ENCODE measurements at regions not wholly inside any gene's neighbourhood (a gene's known extent, or its start where the extent isn't known, plus 50 kb on each side); places are given as distances from the start of the nearest gene placed in this dataset.
A peak's percentile ranks its signal among the peaks of the same experiment; 100 is the strongest.

- H3K36me3 ChIP-seq (ENCODE audit: low read depth): no peaks in the 10 kb centered on the region
- in situ Hi-C loops (cut with MboI): no loop called here
- H3K4me2 ChIP-seq (ENCODE audit: unreplicated experiment): peak overlapping the region; percentile 64
- peaks cover 35% of the 10 kb centered on the region for H3K4me1 ChIP-seq (ENCODE audit: insufficient read depth)
- TF ChIP-seq EZH2 (IDR thresholded peaks at IDR 0.05; ENCODE audit: insufficient read depth, poor library complexity, severe bottlenecking) (no peak), EZH2phosphoT487 (IDR thresholded peaks at IDR 0.05; ENCODE audit: insufficient read depth, low read depth) (no peak)
- peak overlapping the region; percentile 77 for H2AFZ ChIP-seq
- no peaks in the 10 kb centered on the region for H3K9me3 ChIP-seq (ENCODE audit: low read depth)
- no peaks in the 10 kb centered on the region for H4K20me1 ChIP-seq (ENCODE audit: insufficient read depth)
- no peaks in the 10 kb centered on the region for H3K9me2 ChIP-seq (ENCODE audit: insufficient read depth)
- no peaks in the 10 kb centered on the region for H3K27me3 ChIP-seq (replicated peaks; ENCODE audit: insufficient read depth)
- H3K27ac ChIP-seq: peak overlapping the region; percentile 51
- H3K79me2 ChIP-seq (ENCODE audit: insufficient read depth): no peaks in the 10 kb centered on the region
- H3K9ac ChIP-seq: peak overlapping the region; percentile 38; the same call in 1 of the 2 replicates
- DNase-seq: peak; percentile 57
- H3K4me3 ChIP-seq: peak overlapping the region; percentile 45; the same call in 1 of the 2 replicates
- H3F3A ChIP-seq (ENCODE audit: insufficient read depth): peaks cover 38% of the 10 kb centered on the region
Observed at GRCh38 chr6:44702292-44702691, 314.8 kb downstream of the CDC5L start.

- in situ Hi-C loops (cut with MboI): no loop called here
- H3K4me3 ChIP-seq: no peak overlapping the region
- no peaks in the 10 kb centered on the region for H3K9me3 ChIP-seq (ENCODE audit: low read depth)
- no peaks in the 10 kb centered on the region for H3K9me2 ChIP-seq (ENCODE audit: insufficient read depth)
- no peaks in the 10 kb centered on the region for H3K79me2 ChIP-seq (ENCODE audit: insufficient read depth)
- no peaks in the 10 kb centered on the region for H3K36me3 ChIP-seq (ENCODE audit: low read depth)
- no peaks in the 10 kb centered on the region for H4K20me1 ChIP-seq (ENCODE audit: insufficient read depth)
- peaks cover 34% of the 10 kb centered on the region for H3F3A ChIP-seq (ENCODE audit: insufficient read depth)
- peaks cover 28% of the 10 kb centered on the region for H3K4me1 ChIP-seq (ENCODE audit: insufficient read depth)
- no peak overlapping the region for H3K4me2 ChIP-seq (ENCODE audit: unreplicated experiment)
- H2AFZ ChIP-seq: no peak overlapping the region
- DNase-seq: no peak
- 89 to 91% methylated on average over 15 of the region's 15 CpGs for WGBS, 2 experiments (ENCODE audit: low coverage in 1 of 2, low lambda C conversion rate in 2 of 2, missing lambda C conversion rate in 2 of 2)
- H3K27ac ChIP-seq: no peak overlapping the region
- H3K27me3 ChIP-seq (replicated peaks; ENCODE audit: insufficient read depth): no peaks in the 10 kb centered on the region
- TF ChIP-seq EZH2phosphoT487 (IDR thresholded peaks at IDR 0.05; ENCODE audit: insufficient read depth, low read depth): no peak
- no peak for TF ChIP-seq EZH2 (IDR thresholded peaks at IDR 0.05; ENCODE audit: insufficient read depth, poor library complexity, severe bottlenecking)
- no peak overlapping the region for H3K9ac ChIP-seq
Observed at GRCh38 chr6:44704240-44705150, 317.0 kb downstream of the CDC5L start.

GRCh38 chr6:44705596-44705995 is 318.1 kb downstream of the CDC5L start:
- 92 to 95% methylated on average over 4 of the region's 4 CpGs for WGBS, 2 experiments (ENCODE audit: low coverage in 1 of 2, low lambda C conversion rate in 2 of 2, missing lambda C conversion rate in 2 of 2)
- no peak overlapping the region for H3K4me2 ChIP-seq (ENCODE audit: unreplicated experiment)
- in situ Hi-C loops (cut with MboI): no loop called here
- no peaks in the 10 kb centered on the region for H3K79me2 ChIP-seq (ENCODE audit: insufficient read depth)
- no peak overlapping the region for H2AFZ ChIP-seq
- no peak overlapping the region for H3K27ac ChIP-seq
- H3K4me1 ChIP-seq (ENCODE audit: insufficient read depth): peaks cover 19% of the 10 kb centered on the region
- no peaks in the 10 kb centered on the region for H3K27me3 ChIP-seq (replicated peaks; ENCODE audit: insufficient read depth)
- no peak overlapping the region for H3K9ac ChIP-seq
- no peaks in the 10 kb centered on the region for H3K9me3 ChIP-seq (ENCODE audit: low read depth)
- no peaks in the 10 kb centered on the region for H4K20me1 ChIP-seq (ENCODE audit: insufficient read depth)
- no peak for DNase-seq
- H3K36me3 ChIP-seq (ENCODE audit: low read depth): no peaks in the 10 kb centered on the region
- no peaks in the 10 kb centered on the region for H3K9me2 ChIP-seq (ENCODE audit: insufficient read depth)
- peaks cover 23% of the 10 kb centered on the region for H3F3A ChIP-seq (ENCODE audit: insufficient read depth)
- TF ChIP-seq EZH2 (IDR thresholded peaks at IDR 0.05; ENCODE audit: insufficient read depth, poor library complexity, severe bottlenecking) (no peak), EZH2phosphoT487 (IDR thresholded peaks at IDR 0.05; ENCODE audit: insufficient read depth, low read depth) (no peak)
- no peak overlapping the region for H3K4me3 ChIP-seq

GRCh38 chr6:44706011-44706410 is 318.5 kb downstream of the CDC5L start:
- no peaks in the 10 kb centered on the region for H4K20me1 ChIP-seq (ENCODE audit: insufficient read depth)
- no peak overlapping the region for H2AFZ ChIP-seq
- no peak overlapping the region for H3K4me2 ChIP-seq (ENCODE audit: unreplicated experiment)
- DNase-seq: no peak
- H3K79me2 ChIP-seq (ENCODE audit: insufficient read depth): no peaks in the 10 kb centered on the region
- no peaks in the 10 kb centered on the region for H3K27me3 ChIP-seq (replicated peaks; ENCODE audit: insufficient read depth)
- H3K9me3 ChIP-seq (ENCODE audit: low read depth): no peaks in the 10 kb centered on the region
- in situ Hi-C loops (cut with MboI): no loop called here
- peaks cover 22% of the 10 kb centered on the region for H3F3A ChIP-seq (ENCODE audit: insufficient read depth)
- H3K4me3 ChIP-seq: no peak overlapping the region
- no peaks in the 10 kb centered on the region for H3K36me3 ChIP-seq (ENCODE audit: low read depth)
- TF ChIP-seq EZH2 (IDR thresholded peaks at IDR 0.05; ENCODE audit: insufficient read depth, poor library complexity, severe bottlenecking): no peak
- TF ChIP-seq EZH2phosphoT487 (IDR thresholded peaks at IDR 0.05; ENCODE audit: insufficient read depth, low read depth): no peak
- no peaks in the 10 kb centered on the region for H3K9me2 ChIP-seq (ENCODE audit: insufficient read depth)
- no peak overlapping the region for H3K9ac ChIP-seq
- 77 to 79% methylated on average over 5 of the region's 5 CpGs for WGBS, 2 experiments (ENCODE audit: low coverage in 1 of 2, low lambda C conversion rate in 2 of 2, missing lambda C conversion rate in 2 of 2)
- no peak overlapping the region for H3K27ac ChIP-seq
- H3K4me1 ChIP-seq (ENCODE audit: insufficient read depth): peaks cover 19% of the 10 kb centered on the region

Data from GM23248 (cell line).